ENCODE measurements at regions not wholly inside any gene's neighbourhood (a gene's known extent, or its start where the extent isn't known, plus 50 kb on each side); places are given as distances from the start of the nearest gene placed in this dataset.

DNA sequence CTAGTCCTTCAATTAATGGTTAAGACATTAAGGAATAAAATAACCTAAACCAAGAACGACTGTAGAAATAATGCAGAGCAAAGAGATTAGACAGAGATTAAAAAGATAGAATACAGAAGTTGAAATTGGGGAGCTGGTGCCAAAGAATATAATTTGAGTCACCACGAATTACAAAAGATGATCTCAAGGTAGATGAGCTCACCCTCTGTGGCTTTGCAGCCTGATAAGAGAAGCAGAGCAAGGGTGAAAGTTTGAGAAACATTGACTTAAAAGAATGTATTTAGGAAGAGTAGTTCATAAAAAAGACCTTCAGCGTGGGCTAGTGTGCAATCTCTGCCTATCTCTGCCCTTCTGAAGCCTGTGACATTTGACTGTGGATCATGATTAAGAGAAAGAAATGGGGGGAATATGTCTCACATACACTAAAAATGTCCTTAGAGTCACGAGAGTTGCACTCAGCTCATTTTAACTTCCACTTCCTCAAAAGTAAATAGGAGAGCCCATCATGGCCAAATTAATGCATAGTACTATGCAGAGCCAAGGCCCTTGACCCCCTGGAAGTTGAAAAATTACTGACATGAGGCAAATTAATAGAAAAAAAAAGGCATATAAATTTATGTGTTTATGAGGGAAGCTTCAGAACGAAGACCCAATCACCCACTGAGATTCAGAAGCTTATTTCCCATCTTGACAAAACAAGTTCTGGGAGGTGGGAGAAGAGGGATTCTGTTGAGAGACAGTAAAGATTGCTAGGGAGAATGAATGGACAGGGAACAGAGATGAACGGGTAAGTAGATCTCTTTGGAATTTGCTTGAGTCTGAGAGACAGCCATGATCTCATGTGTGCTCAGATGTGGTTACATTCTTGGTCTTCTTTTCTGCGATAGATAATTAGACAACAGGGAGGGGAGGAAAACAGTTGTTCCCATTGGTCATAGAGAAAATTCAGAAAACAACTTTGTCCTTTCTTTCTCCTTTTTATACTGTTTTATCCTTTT, 395.4 kb upstream of the LRRC7 start:
- no peak for TF ChIP-seq FOXM1 (IDR thresholded peaks at IDR 0.05; ENCODE audit: borderline replicate concordance)
- TF ChIP-seq ELF4 (IDR thresholded peaks at IDR 0.05) = no peak
- TF ChIP-seq ARNT (IDR thresholded peaks at IDR 0.05) = no peak
- no peak for TF ChIP-seq FOXA1 (IDR thresholded peaks at IDR 0.05)
- POLR2A ChIA-PET = no interaction called here
- CTCF ChIA-PET = interaction anchor here (0.6 kb wide), 1 partner anchor 234 kb away, joined by 4 read pairs; no protein-coding TSS in a partner anchor
- no peak for DNase-seq (ENCODE audit: extremely low spot score)

DNA sequence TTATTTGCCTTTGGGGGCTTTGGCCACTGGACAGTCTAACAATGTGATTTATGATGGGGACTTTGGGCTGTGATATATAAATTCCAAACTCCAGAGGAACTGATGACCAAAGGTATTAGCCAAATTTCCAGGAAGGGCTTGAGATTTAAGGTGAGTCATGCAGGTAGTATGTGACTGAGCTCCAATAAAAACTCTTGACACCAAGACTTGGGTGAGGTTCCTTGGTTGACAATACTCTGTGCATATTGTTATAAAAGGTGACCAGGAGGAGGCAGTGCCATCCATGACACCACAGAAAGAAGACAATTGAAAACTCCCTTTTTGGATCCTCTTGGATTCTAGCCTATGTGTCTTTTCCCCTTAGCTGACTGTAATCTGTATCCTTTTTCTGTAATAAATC, 392.7 kb upstream of the LRRC7 start:
- no peak for DNase-seq (ENCODE audit: extremely low spot score)
- CTCF ChIA-PET = interaction anchor here (1.3 kb wide), 1 partner anchor 14 kb away, joined by 3 read pairs; no protein-coding TSS in a partner anchor
- POLR2A ChIA-PET = no interaction called here
- TF ChIP-seq ARNT (IDR thresholded peaks at IDR 0.05) = no peak
- no peak for TF ChIP-seq SP1 (IDR thresholded peaks at IDR 0.05)
- TF ChIP-seq ZNF384 (IDR thresholded peaks at IDR 0.05) = no peak
- no peak for TF ChIP-seq CTBP1 (IDR thresholded peaks at IDR 0.05; ENCODE audit: borderline replicate concordance)
- no peak for TF ChIP-seq TARDBP (IDR thresholded peaks at IDR 0.05)
- TF ChIP-seq FOXA1 (IDR thresholded peaks at IDR 0.05) = no peak
- no peak for TF ChIP-seq ELF4 (IDR thresholded peaks at IDR 0.05)
- no peak for TF ChIP-seq HDGF (IDR thresholded peaks at IDR 0.05; ENCODE audit: borderline replicate concordance)

DNA sequence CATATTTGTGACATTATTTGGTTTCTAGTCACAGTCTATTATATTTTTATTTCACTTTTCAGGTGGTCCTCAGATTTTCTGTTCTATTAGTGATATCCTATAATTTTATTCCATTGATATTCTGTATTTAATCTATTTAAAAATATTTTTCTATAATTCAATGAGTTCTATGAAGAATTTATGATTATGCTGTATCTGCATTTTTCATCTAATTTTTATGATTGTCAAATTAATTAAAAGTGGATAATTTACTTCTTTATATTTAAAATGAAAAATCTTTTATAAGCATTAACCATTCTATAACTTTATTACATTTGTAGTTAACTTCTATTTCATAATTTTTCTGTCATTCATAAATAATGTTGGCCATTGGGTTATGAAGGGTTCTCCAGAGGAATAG, 387.4 kb upstream of the LRRC7 start:
- ChIA-PET POLR2A (no interaction called here), CTCF (no interaction called here)
- TF ChIP-seq CTBP1 (IDR thresholded peaks at IDR 0.05; ENCODE audit: borderline replicate concordance) = no peak
- DNase-seq (ENCODE audit: extremely low spot score) = no peak

DNA sequence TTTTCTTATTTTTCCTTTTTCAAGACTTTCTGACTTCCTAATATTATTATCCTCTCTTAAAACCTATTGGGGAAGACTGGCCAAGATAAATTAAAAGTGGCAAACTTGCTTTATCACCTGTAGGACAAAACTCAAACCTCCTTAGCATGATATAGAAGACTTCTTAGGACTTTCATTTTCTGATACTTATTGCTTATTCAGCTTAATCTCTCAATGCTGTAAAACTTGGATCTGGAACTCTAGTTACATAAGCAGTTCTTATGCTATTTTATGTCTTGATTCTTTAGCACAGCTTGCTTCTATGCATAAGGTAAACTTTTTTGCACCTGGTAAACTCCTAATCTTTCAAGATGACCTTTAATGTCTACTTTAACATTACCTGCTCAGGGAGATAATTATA, 382.3 kb upstream of the LRRC7 start:
- CTCF ChIA-PET = no interaction called here
- TF ChIP-seq BHLHE40 (IDR thresholded peaks at IDR 0.05; ENCODE audit: borderline replicate concordance) (no peak), L3MBTL2 (conservative IDR thresholded peaks at IDR 0.05) (no peak), SUZ12 (IDR thresholded peaks at IDR 0.05) (no peak), NFRKB (IDR thresholded peaks at IDR 0.05) (no peak)
- no peak for DNase-seq (ENCODE audit: extremely low spot score)
- POLR2A ChIA-PET = no interaction called here

DNA sequence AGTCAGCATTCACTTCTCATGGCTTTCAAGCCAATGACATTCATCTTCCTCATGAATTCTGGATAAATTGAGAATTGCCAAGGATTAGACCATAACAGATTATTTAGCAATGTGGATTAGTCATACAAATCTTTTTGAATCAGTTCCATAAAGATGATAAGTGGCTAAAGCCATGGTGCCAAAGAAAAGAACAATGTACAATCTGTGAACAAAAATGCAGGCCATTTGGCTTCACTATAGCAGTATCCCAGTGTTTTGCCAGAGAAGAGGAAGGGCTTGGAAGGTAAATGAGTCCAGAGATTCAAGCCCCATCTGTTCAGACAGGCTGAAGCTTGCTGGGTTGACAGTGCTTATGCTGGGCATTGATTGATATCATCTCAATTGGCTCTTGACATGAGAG, 376.4 kb upstream of the LRRC7 start:
- ChIA-PET CTCF (no interaction called here), POLR2A (no interaction called here)
- no peak for TF ChIP-seq TARDBP (IDR thresholded peaks at IDR 0.05)
- no peak for TF ChIP-seq CTBP1 (IDR thresholded peaks at IDR 0.05; ENCODE audit: borderline replicate concordance)
- TF ChIP-seq FOXA1 (IDR thresholded peaks at IDR 0.05) = no peak
- no peak for TF ChIP-seq SUZ12 (IDR thresholded peaks at IDR 0.05)
- TF ChIP-seq, protein P1, sequence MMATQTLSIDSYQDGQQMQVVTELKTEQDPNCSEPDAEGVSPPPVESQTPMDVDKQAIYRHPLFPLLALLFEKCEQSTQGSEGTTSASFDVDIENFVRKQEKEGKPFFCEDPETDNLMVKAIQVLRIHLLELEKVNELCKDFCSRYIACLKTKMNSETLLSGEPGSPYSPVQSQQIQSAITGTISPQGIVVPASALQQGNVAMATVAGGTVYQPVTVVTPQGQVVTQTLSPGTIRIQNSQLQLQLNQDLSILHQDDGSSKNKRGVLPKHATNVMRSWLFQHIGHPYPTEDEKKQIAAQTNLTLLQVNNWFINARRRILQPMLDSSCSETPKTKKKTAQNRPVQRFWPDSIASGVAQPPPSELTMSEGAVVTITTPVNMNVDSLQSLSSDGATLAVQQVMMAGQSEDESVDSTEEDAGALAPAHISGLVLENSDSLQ (IDR thresholded peaks at IDR 0.05) = no peak
- no peak for TF ChIP-seq ARNT (IDR thresholded peaks at IDR 0.05)
- no peak for TF ChIP-seq BHLHE40 (IDR thresholded peaks at IDR 0.05; ENCODE audit: borderline replicate concordance)
- TF ChIP-seq HDGF (IDR thresholded peaks at IDR 0.05; ENCODE audit: borderline replicate concordance) = no peak
- no peak for TF ChIP-seq SP1 (IDR thresholded peaks at IDR 0.05)
- TF ChIP-seq LEF1 (IDR thresholded peaks at IDR 0.05; ENCODE audit: borderline replicate concordance) = no peak
- no peak for TF ChIP-seq L3MBTL2 (conservative IDR thresholded peaks at IDR 0.05)
- TF ChIP-seq ELF4 (IDR thresholded peaks at IDR 0.05) = no peak
- no peak for TF ChIP-seq FOXK2 (IDR thresholded peaks at IDR 0.05)
- TF ChIP-seq NFRKB (IDR thresholded peaks at IDR 0.05) = no peak
- TF ChIP-seq FOXM1 (IDR thresholded peaks at IDR 0.05; ENCODE audit: borderline replicate concordance) = no peak
- TF ChIP-seq ZNF384 (IDR thresholded peaks at IDR 0.05) = no peak
- no peak for DNase-seq (ENCODE audit: extremely low spot score)

DNA sequence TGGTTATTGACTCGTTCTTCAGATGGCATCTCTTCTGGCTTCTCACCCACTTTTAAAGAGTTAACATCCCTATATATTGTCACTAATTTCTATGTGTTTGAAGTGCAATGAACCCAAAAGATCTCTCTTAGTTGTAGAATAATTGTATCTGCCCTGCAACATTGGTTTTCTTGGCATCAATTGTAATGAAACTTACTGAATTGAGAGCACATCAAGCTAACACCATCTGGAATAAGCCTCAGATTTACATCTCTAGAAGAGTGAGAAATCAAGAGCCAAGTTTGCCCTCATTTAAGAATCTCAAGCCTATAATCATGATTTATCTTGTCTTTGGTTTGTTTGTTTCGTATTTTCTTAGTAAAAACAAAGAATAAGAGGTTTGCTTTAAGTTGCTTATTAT, 372.6 kb upstream of the LRRC7 start:
- ChIA-PET CTCF (no interaction called here), POLR2A (no interaction called here)
- TF ChIP-seq ZNF384 (IDR thresholded peaks at IDR 0.05) (no peak), ARNT (IDR thresholded peaks at IDR 0.05) (no peak), BHLHE40 (IDR thresholded peaks at IDR 0.05; ENCODE audit: borderline replicate concordance) (no peak), FOXA1 (IDR thresholded peaks at IDR 0.05) (no peak), NFRKB (IDR thresholded peaks at IDR 0.05) (no peak), CTBP1 (IDR thresholded peaks at IDR 0.05; ENCODE audit: borderline replicate concordance) (no peak), SP1 (IDR thresholded peaks at IDR 0.05) (no peak), L3MBTL2 (conservative IDR thresholded peaks at IDR 0.05) (no peak), FOXM1 (IDR thresholded peaks at IDR 0.05; ENCODE audit: borderline replicate concordance) (no peak), LEF1 (IDR thresholded peaks at IDR 0.05; ENCODE audit: borderline replicate concordance) (no peak), TARDBP (IDR thresholded peaks at IDR 0.05) (no peak)
- TF ChIP-seq, protein P1 (IDR thresholded peaks at IDR 0.05) = no peak
- DNase-seq (ENCODE audit: extremely low spot score) = no peak

DNA sequence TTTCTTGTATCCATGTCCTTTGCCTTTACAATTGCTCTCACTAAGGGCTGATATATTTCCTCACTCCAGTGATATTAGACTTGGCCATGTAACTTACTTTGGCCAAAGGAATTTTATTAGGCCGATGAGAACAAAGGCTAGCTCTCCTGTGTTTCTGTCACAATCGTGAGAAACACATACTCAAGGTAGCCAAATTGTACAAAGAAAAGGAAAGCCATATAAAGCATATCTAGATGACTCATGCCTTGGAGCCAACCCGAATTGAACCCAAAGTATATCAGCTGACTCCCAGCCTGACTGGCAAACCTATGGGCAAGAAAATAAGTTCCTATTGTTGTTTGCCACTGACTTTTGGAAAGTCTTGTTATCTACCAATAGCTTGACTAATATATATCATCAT, 371.7 kb upstream of the LRRC7 start:
- no peak for DNase-seq (ENCODE audit: extremely low spot score)
- CTCF ChIA-PET = no interaction called here
- TF ChIP-seq BHLHE40 (IDR thresholded peaks at IDR 0.05; ENCODE audit: borderline replicate concordance) (no peak), L3MBTL2 (conservative IDR thresholded peaks at IDR 0.05) (no peak), ELF4 (IDR thresholded peaks at IDR 0.05) (no peak), LEF1 (IDR thresholded peaks at IDR 0.05; ENCODE audit: borderline replicate concordance) (no peak), HDGF (IDR thresholded peaks at IDR 0.05; ENCODE audit: borderline replicate concordance) (no peak), FOXM1 (IDR thresholded peaks at IDR 0.05; ENCODE audit: borderline replicate concordance) (no peak), CTBP1 (IDR thresholded peaks at IDR 0.05; ENCODE audit: borderline replicate concordance) (no peak), TARDBP (IDR thresholded peaks at IDR 0.05) (no peak)
- POLR2A ChIA-PET = no interaction called here

All from HEK293T (cell line).